AG04450 (cell line): ENCODE measurements at regions not wholly inside any gene's neighbourhood (a gene's known extent, or its start where the extent isn't known, plus 50 kb on each side); places are given as distances from the start of the nearest gene placed in this dataset.

Experiments used
- CTCF ChIA-PET: fragments of 300-600, 350-600 bp; formaldehyde crosslinking; extraction: SDS; loops from one replicate; lab custom pipeline; 2022; ENCODE audit warnings: antibody characterized with exemption, inconsistent platforms; lab: Charles Lee
- POLR2A ChIA-PET: fragments of 350-600 bp; formaldehyde crosslinking; extraction: SDS; loops from one replicate; lab custom pipeline; 2021; ENCODE audit warnings: antibody characterized with exemption, inconsistent platforms; lab: Yijun Ruan, JAX
- DNase-seq: peaks from one replicate; pipeline ENCODE4 v3.0.0-alpha.2; 2011; ENCODE audit warnings: low read depth, low spot score
- H3K27ac ChIP-seq: one replicate; pipeline ENCODE4 v1.5.1; 2012; ENCODE audit warnings: low read depth, low read length, control low read depth
- H3K27me3 ChIP-seq: one replicate; pipeline ENCODE4 v1.6.0; 2012; ENCODE audit warnings: low read length; ENCODE audit not compliant: control insufficient read depth, insufficient read depth
- H3K4me3 ChIP-seq: 2 replicates; pipeline ENCODE4 v1.5.1; 2011; ENCODE audit warnings: mild to moderate bottlenecking, low read depth, low read length, control low read depth
- H3K9me3 ChIP-seq: 2 replicates; pipeline ENCODE4 v1.5.1; 2012; ENCODE audit warnings: low read length; ENCODE audit not compliant: control insufficient read depth, insufficient read depth
- TF ChIP-seq, protein P1 (sequence below): IDR thresholded peaks from 2 replicates; pipeline ENCODE4 v1.5.1; 2011; ENCODE audit warnings: low read depth, low read length, control low read depth, inconsistent platforms

DNA sequence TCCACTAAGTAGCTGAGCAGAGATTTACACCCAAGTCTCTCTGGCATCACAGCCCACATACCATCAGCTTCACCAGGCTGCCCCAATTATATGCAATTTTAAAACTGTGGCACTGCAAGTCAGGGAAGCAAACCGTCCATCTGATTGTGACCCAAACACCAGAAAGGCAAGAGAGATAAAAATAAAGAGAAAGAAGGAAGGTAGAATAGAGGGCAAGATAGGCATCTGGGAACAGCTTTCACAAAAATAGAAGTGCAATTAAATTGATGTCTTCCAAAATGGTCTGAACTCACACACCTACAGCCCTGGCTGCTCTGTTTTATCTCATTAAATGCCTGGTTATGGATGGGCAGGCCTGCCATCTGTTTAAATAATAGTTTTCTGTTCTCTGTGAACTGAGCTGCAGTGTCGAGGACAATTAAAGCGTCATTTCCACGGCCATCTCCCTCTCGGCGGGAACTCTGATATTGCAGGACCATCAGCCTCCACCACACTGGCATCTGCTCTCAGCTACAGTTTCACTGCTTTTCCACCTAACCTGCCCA, 509.1 kb downstream of the INHBA start:
- Histone ChIP-seq H3K9me3 (no peaks in the 10 kb centered on the region), H3K27me3 (no peaks in the 10 kb centered on the region), H3K4me3 (no peak overlapping the region), H3K27ac (no peak overlapping the region)
- TF ChIP-seq, protein P1, sequence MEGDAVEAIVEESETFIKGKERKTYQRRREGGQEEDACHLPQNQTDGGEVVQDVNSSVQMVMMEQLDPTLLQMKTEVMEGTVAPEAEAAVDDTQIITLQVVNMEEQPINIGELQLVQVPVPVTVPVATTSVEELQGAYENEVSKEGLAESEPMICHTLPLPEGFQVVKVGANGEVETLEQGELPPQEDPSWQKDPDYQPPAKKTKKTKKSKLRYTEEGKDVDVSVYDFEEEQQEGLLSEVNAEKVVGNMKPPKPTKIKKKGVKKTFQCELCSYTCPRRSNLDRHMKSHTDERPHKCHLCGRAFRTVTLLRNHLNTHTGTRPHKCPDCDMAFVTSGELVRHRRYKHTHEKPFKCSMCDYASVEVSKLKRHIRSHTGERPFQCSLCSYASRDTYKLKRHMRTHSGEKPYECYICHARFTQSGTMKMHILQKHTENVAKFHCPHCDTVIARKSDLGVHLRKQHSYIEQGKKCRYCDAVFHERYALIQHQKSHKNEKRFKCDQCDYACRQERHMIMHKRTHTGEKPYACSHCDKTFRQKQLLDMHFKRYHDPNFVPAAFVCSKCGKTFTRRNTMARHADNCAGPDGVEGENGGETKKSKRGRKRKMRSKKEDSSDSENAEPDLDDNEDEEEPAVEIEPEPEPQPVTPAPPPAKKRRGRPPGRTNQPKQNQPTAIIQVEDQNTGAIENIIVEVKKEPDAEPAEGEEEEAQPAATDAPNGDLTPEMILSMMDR = no peak
- DNase-seq = no peak
- POLR2A ChIA-PET = no interaction called here
- CTCF ChIA-PET = interaction anchor here (0.7 kb wide), 1 partner anchor 85 kb away, joined by 5 read pairs; no protein-coding TSS in a partner anchor

GRCh38 chr7:41190581-41190980, 512.3 kb downstream of the INHBA start:
- no peaks in the 10 kb centered on the region for H3K27me3 ChIP-seq
- POLR2A ChIA-PET = no interaction called here
- TF ChIP-seq, protein P1 = no peak

GRCh38 chr7:41189866-41190265, 513.0 kb downstream of the INHBA start:
- no peaks in the 10 kb centered on the region for H3K9me3 ChIP-seq
- peak; percentile 66 for DNase-seq
- POLR2A ChIA-PET = no interaction called here
- TF ChIP-seq, protein P1 = no peak
- no peaks in the 10 kb centered on the region for H3K27me3 ChIP-seq
- CTCF ChIA-PET = no interaction called here
- H3K4me3 ChIP-seq = no peak overlapping the region
- H3K27ac ChIP-seq = peak overlapping the region; percentile 32

More at GRCh38 chr7:41190581-41190980, 512.3 kb downstream of the INHBA start:
- Histone ChIP-seq H3K4me3 (no peak overlapping the region), H3K9me3 (no peaks in the 10 kb centered on the region), H3K27ac (no peak overlapping the region)
- CTCF ChIA-PET = no interaction called here
- DNase-seq = no peak

DNA sequence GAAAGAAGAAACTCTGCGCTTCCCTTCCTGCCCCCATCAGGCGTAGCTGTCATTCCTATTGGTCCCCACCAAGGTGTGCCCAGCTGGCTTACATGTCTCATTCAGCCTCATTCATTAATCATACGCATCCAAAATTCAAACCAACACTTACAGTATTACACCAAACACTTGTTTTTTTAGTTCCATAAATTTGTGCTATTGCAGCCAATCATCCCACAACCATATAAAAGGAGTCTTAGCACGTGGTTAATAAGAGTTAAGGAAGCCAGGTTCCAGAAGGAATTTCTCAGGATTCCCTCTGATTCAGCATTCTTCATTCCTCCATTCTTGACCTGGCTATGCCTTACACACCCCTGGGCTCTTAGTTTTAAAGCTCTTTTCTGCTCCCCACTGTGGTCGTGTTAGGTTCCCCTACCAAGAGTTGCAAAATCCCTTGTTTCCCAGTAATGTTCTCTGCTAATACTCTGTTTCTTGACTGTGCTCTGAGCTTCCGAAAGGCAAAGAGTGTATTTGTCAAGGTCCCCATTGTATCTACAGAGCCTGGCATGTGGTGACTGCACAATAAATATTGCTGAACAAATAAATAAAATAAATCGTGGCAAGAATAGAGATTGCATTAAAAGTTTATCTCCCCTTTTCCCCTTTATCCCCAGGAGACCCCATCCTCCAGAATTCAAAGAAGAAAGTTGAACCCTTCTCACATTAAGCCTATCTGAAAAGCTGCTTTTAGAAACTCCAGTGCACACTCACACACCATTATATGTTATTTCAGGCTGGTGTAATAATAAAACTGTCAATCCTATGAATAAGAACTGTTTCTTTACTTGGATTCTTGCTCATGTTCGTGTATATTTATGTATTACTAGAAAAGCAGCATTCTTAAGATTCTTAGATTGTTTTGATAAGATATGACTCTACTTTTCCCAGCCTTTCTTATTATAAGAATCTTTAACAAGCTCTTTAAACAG, 514.4 kb downstream of the INHBA start:
- no peaks in the 10 kb centered on the region for H3K27me3 ChIP-seq
- ChIA-PET POLR2A (interaction anchor here (0.7 to 0.8 kb wide), 2 partner anchors 500 to 969 kb away, joined by 3 read pairs; no protein-coding TSS in a partner anchor), CTCF (interaction anchor here (2.1 kb wide), 1 partner anchor 508 kb away, joined by 9 read pairs; no protein-coding TSS in a partner anchor)
- H3K27ac ChIP-seq = peak overlapping the region; percentile 49
- DNase-seq = peak; percentile 37
- no peaks in the 10 kb centered on the region for H3K9me3 ChIP-seq
- H3K4me3 ChIP-seq = no peak overlapping the region
- TF ChIP-seq, protein P1 = no peak
